Panc1 (cell line): ENCODE measurements at regions not wholly inside any gene's neighbourhood (a gene's known extent, or its start where the extent isn't known, plus 50 kb on each side); places are given as distances from the start of the nearest gene placed in this dataset.

Experiments
- ATAC-seq: fragments of 200-7000 bp; cut with Tn5 transposase; 2 replicates; pipeline ENCODE4 v1.9.1; 2020; ENCODE audit warnings: mild to moderate bottlenecking, moderate library complexity
- BruUV-seq: library from RNA; stranded (reverse); fragments of 400-500 nt; replicated peaks from 2 replicates; lab custom pipeline; 2021; lab: Mats Ljungman, UMichigan
- CTCF ChIA-PET: fragments of 300-600 bp; sonication (Branson Sonifier 250); formaldehyde crosslinking; loops from one replicate; lab custom pipeline; 2022; ENCODE audit warnings: antibody characterized with exemption; lab: Charles Lee
- POLR2A ChIA-PET: fragments of 300-600 bp; sonication (Branson Sonifier 250); formaldehyde crosslinking; loops from one replicate; lab custom pipeline; 2022; ENCODE audit warnings: antibody characterized with exemption; lab: Charles Lee
- DNase-seq: peaks from one replicate; pipeline ENCODE4 v3.0.0-alpha.2; 2010; ENCODE audit warnings: low read depth, low spot score
- H3K27ac ChIP-seq: 2 replicates; pipeline ENCODE4 v1.5.1; 2011; ENCODE audit warnings: mild to moderate bottlenecking, low read length, inconsistent platforms
- H3K27me3 ChIP-seq: fragments of 200-500 bp; sonication (Bioruptor generic); 2 replicates; pipeline ENCODE4 v1.6.0; 2014; ENCODE audit warnings: low read length, inconsistent platforms; ENCODE audit not compliant: control insufficient read depth, insufficient read depth
- H3K36me3 ChIP-seq: fragments of 200-500 bp; sonication (Bioruptor generic); 2 replicates; pipeline ENCODE4 v1.5.1; 2014; ENCODE audit warnings: inconsistent platforms, mild to moderate bottlenecking, low read length, moderate library complexity; ENCODE audit not compliant: control insufficient read depth, insufficient read depth
- H3K4me1 ChIP-seq: 2 replicates; pipeline ENCODE4 v1.5.1; 2011; ENCODE audit warnings: inconsistent platforms, mild to moderate bottlenecking, low read length, moderate library complexity; ENCODE audit not compliant: control insufficient read depth, insufficient read depth
- H3K4me3 ChIP-seq, 2 experiments: 2 replicates each; pipeline ENCODE4 v1.5.1; 2011 to 2012; ENCODE audit warnings: low read depth in 2 of 2, low read length in 2 of 2, mild to moderate bottlenecking in 2 of 2, inconsistent platforms in 1 of 2, moderate library complexity in 1 of 2
- H3K9me3 ChIP-seq: fragments of 200-500 bp; sonication (Bioruptor generic); 2 replicates; pipeline ENCODE4 v1.5.1; 2014; ENCODE audit warnings: low read depth, mild to moderate bottlenecking, inconsistent platforms, low read length, moderate library complexity; ENCODE audit not compliant: control insufficient read depth, insufficient read depth
- CTCF ChIP-seq: fragments of 450-650 bp; IDR thresholded peaks from 2 replicates; pipeline ENCODE4 v1.5.1; 2017; ENCODE audit warnings: mild to moderate bottlenecking
- POLR2AphosphoS5 ChIP-seq: IDR thresholded peaks from 2 replicates; pipeline ENCODE4 v1.6.1; 2012; ENCODE audit warnings: mild to moderate bottlenecking, low read depth, low read length, moderate library complexity
- REST ChIP-seq, 2 experiments: IDR thresholded peaks; 2 replicates each; pipeline ENCODE4 v1.6.1; 2011 to 2012; ENCODE audit warnings: low read depth in 2 of 2, control low read depth in 1 of 2, low read length in 1 of 2, mild to moderate bottlenecking in 1 of 2, moderate library complexity in 1 of 2; ENCODE audit not compliant: insufficient read depth in 1 of 2
- SIN3A ChIP-seq: IDR thresholded peaks from 2 replicates; pipeline ENCODE4 v1.6.1; 2012; ENCODE audit warnings: low read depth, mild to moderate bottlenecking, low read length, moderate library complexity, borderline replicate concordance; ENCODE audit not compliant: insufficient read depth
- TCF7L2 ChIP-seq: IDR thresholded peaks from 2 replicates; pipeline ENCODE4 v1.6.1; 2011; ENCODE audit warnings: mild to moderate bottlenecking, low read depth, low read length, inconsistent platforms
- in situ Hi-C: cut with HindIII; loops from 2 replicates; pipeline ENCODE4 v1.10.0; 2016; ENCODE audit warnings: low sequenced_read_pairs, low pct_unique_long_range_greater_than_20kb
- intact Hi-C: fragments of 100-400 bp; cut with micrococcal nuclease; formaldehyde crosslinking; loops from one replicate; pipeline ENCODE4 v1.10.0; 2022; ENCODE audit not compliant: unreplicated experiment

GRCh38 chr3:159323848-159324247 lies 522.0 kb downstream of the MFSD1 start:
- intact Hi-C loops, result loop anchor here (2.0 kb wide), 1 partner anchor 483 kb away; no protein-coding TSS in a partner anchor
- in situ Hi-C loops, result no loop called here
- CTCF ChIA-PET, result no interaction called here
- no peaks in the 10 kb centered on the region for H3K4me1 ChIP-seq
- DNase-seq, result no peak
- no peaks in the 10 kb centered on the region for H3K9me3 ChIP-seq
- H3K27ac ChIP-seq, result no peak overlapping the region
- no peaks in the 10 kb centered on the region; the same call in 1 of the 2 replicates for H3K27me3 ChIP-seq
- POLR2A ChIA-PET, result no interaction called here
- BruUV-seq, result no TSS peak
- H3K36me3 ChIP-seq, result no peaks in the 10 kb centered on the region
- TF ChIP-seq TCF7L2 (no peak), POLR2AphosphoS5 (no peak), REST (IDR thresholded peaks at IDR 0.05; ENCODE audit: insufficient read depth in 1 of 2, low read depth in 2 of 2, low read length in 1 of 2) (no peak), SIN3A (no peak), CTCF (no peak)
- ATAC-seq, result no peak
- no peak overlapping the region for H3K4me3 ChIP-seq

GRCh38 chr3:159326998-159327397 lies 525.1 kb downstream of the MFSD1 start:
- H3K27ac ChIP-seq, result no peak overlapping the region
- CTCF ChIA-PET, result no interaction called here
- H3K9me3 ChIP-seq, result no peaks in the 10 kb centered on the region
- POLR2A ChIA-PET, result no interaction called here
- no peaks in the 10 kb centered on the region for H3K4me1 ChIP-seq
- TF ChIP-seq REST (IDR thresholded peaks at IDR 0.05; ENCODE audit: insufficient read depth in 1 of 2, low read depth in 2 of 2, low read length in 1 of 2) (no peak), TCF7L2 (no peak), CTCF (no peak), SIN3A (no peak), POLR2AphosphoS5 (no peak)
- in situ Hi-C loops, result no loop called here
- H3K27me3 ChIP-seq, result no peaks in the 10 kb centered on the region; the same call in 1 of the 2 replicates
- DNase-seq (no peak), ATAC-seq (no peak)
- intact Hi-C loops, result no loop called here
- BruUV-seq, result no TSS peak
- no peak overlapping the region for H3K4me3 ChIP-seq
- no peaks in the 10 kb centered on the region for H3K36me3 ChIP-seq
